D721Med (cell line): ENCODE measurements at regions not wholly inside any gene's neighbourhood (a gene's known extent, or its start where the extent isn't known, plus 50 kb on each side); places are given as distances from the start of the nearest gene placed in this dataset.

Source experiments
- DNase-seq: peaks from one replicate; pipeline ENCODE4 v3.0.0; 2011; ENCODE audit warnings: low spot score; ENCODE audit not compliant: insufficient read length
- FAIRE-seq: peaks from 2 replicates; lab custom pipeline; 2011; peaks lifted over from hg19 to GRCh38; lab: Jason Lieb, UNC
- TF ChIP-seq, protein P1 (sequence below): IDR thresholded peaks from 2 replicates; pipeline ENCODE4 v1.5.1; 2012; ENCODE audit warnings: mild to moderate bottlenecking, control low read depth; ENCODE audit not compliant: insufficient read depth; ENCODE audit errors: missing control alignments

DNA sequence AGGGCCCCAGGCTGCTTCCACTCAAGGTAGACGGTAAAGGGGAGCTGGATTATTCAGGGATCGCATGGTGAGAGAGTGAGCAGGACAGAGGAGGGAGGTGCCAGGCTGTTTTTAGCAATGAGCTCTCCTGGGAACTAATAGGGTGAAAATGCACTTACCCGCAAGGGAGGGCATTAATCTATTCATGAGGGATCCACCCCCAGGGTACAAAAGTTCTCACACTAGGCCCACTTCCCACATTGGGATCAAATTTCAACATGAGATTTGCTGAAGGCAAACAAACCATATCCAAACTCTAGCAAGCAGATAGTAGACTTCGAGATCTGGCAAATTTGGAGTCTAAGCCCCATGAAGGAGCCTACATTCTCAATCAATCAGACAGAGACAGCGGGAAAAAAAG, 408.6 kb downstream of the RNF144B start:
- DNase-seq (no peak), FAIRE-seq (no peak)
- TF ChIP-seq, protein P1, sequence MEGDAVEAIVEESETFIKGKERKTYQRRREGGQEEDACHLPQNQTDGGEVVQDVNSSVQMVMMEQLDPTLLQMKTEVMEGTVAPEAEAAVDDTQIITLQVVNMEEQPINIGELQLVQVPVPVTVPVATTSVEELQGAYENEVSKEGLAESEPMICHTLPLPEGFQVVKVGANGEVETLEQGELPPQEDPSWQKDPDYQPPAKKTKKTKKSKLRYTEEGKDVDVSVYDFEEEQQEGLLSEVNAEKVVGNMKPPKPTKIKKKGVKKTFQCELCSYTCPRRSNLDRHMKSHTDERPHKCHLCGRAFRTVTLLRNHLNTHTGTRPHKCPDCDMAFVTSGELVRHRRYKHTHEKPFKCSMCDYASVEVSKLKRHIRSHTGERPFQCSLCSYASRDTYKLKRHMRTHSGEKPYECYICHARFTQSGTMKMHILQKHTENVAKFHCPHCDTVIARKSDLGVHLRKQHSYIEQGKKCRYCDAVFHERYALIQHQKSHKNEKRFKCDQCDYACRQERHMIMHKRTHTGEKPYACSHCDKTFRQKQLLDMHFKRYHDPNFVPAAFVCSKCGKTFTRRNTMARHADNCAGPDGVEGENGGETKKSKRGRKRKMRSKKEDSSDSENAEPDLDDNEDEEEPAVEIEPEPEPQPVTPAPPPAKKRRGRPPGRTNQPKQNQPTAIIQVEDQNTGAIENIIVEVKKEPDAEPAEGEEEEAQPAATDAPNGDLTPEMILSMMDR: no peak

DNA sequence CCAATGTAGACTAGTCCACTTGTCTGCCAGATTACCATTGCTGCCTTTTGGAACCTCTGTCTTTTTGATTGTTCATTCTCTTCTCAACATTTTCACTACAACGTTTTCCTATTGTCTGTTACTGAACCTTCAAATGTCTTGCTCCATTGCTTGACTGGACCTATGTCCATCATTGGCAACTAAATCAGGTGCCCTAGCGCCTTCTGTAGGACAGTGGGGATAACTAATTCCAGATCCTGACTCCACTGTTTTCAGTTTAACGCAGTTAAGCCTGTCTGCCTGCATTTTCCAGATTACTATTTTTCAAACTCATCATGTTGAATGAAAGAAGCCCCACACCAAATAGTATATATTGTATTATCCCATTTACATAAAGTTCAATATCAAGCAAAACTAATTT, 433.6 kb downstream of the RNF144B start:
- TF ChIP-seq, protein P1: no peak
- DNase-seq: no peak
- FAIRE-seq: no peak

DNA sequence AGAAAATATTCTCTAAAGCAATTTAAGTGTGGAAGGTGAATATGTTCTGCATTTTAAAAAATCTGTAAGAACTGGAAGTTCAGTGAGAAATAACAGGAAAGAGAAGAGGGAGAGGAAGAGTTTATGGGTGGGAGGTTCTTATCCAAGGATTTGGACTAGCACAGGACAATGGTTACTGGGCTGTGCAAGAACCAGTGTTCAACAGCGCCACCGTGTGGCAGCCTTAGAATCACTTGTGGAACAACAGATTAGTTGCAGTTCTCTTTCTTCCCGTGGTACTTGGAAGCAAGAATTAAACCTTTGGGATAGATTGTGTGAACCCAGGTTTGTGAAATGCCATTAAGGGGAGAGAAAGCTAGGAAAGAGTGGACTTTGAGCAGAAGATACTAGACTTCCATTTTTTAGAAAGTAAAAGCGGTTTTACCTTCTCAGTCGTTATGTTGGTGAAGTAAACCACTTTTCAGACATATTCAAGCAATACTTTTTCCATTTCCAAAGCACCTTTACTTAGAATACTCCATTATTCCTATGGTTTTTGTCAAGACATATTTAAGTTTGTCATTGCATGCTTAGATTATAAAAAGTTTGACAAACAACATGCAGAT, 436.7 kb downstream of the RNF144B start:
- TF ChIP-seq, protein P1: peak; percentile 48
- FAIRE-seq (no peak), DNase-seq (no peak)

DNA sequence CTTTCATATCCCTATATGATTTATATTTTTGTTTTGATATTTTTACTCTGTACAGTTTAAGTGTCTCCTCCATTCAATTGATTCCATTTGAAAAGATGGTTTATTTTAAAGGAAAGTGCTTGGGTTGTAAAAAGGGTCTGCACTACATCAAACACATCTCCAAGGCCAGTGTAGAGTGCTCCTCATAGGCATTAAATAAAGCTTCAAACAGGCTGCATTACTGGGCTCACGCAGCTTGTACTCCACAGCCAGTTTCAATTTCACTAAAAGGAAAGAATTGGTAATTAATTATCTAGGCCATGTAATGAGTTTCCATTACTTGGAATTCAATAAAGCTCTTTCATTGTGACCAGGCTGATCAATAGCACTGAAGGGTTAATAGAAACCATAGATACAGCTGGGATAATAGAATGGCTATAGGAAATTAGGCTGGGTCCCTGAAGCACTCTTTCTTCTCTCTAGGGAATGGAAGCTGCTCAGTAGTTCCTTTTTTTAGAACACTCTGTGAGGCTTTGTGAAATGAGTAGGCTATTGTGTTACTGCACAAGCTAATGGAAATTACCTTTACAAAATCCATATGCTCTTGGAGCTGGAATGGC, 442.2 kb downstream of the RNF144B start:
- FAIRE-seq: no peak
- no peak for DNase-seq
- TF ChIP-seq, protein P1: no peak

DNA sequence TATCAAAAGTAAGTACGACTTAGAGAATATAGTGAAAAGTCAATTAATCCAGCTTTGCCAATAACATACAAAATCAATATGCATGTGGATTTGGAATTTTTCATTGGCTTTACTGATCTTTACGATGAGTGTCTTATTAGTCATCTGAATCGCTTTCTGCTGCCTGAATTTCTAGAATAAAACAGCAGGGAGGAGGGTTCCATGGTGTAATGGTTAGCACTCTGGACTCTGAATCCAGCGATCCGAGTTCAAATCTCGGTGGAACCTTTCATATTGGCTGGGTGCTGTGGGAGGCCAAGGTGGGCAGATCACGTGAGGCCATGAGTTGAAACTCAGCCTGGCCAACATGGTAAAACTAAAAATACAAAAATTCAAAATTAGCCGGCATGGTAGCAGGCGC, 448.8 kb downstream of the RNF144B start:
- DNase-seq: no peak
- TF ChIP-seq, protein P1: no peak
- FAIRE-seq: no peak

DNA sequence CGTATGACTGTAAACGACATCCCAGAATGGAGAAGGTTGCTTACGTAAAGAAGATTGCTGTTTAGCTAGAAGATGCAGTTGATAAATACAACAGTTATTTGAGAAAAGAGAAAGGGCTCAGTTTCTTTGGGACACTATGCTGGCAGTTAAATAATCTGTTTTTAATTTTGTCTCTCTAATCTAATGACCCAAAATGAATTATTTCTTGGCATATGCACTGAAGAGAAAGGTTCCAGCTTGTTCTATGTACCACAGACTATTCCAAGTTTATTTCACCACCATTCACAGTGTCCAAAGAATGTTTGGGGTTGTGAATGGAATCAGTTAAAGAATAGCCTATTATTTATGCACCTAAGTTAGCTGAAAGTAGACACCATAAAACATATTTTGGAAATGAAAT, 449.9 kb downstream of the RNF144B start:
- DNase-seq (no peak), FAIRE-seq (no peak)
- TF ChIP-seq, protein P1: no peak

DNA sequence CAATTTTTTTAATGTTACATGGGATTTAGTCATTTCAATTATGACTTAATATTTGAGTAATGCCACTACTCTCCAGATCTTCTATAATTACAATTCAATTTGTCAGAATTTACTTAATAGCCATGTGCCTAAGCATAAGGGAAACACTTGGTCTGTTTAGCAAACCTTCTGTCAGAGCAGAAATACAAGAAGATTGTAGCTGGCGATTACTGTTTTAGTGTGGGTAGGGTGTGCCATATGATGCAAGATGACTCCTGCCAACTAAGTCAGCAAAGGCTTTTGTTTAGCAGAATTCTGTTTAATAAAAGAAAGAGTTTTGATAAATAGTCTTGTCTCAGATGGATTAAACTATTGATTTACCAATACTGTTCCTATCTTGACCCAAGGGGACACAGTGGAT, 455.4 kb downstream of the RNF144B start:
- FAIRE-seq (no peak), DNase-seq (no peak)

More for the DNA sequence above, 455.4 kb downstream of the RNF144B start:
- TF ChIP-seq, protein P1: no peak
